Trophoblast cell (in vitro differentiated cells and primary cell): ENCODE measurements at regions not wholly inside any gene's neighbourhood (a gene's known extent, or its start where the extent isn't known, plus 50 kb on each side); places are given as distances from the start of the nearest gene placed in this dataset.

ENCODE experiments used
- DNase-seq, 2 donors: peaks; one replicate each; pipeline ENCODE4 v3.0.0-alpha.2; 2016
- H2AFZ ChIP-seq: 2 replicates; pipeline ENCODE4 v1.6.1; 2013; ENCODE audit warnings: low read length, moderate library complexity, mild to moderate bottlenecking; ENCODE audit not compliant: insufficient read depth, poor library complexity
- H2AK5ac ChIP-seq: 2 replicates; pipeline ENCODE4 v1.6.1; 2013; ENCODE audit warnings: mild to moderate bottlenecking, low read length
- H2BK120ac ChIP-seq: 2 replicates; pipeline ENCODE4 v1.6.1; 2013; ENCODE audit warnings: low read length, mild to moderate bottlenecking, moderate library complexity; ENCODE audit not compliant: insufficient read depth, poor library complexity
- H2BK12ac ChIP-seq: 2 replicates; pipeline ENCODE4 v1.6.1; 2013; ENCODE audit warnings: mild to moderate bottlenecking, low read length, moderate library complexity
- H2BK5ac ChIP-seq: 2 replicates; pipeline ENCODE4 v1.6.1; 2013; ENCODE audit warnings: low read length, low read depth, moderate library complexity, mild to moderate bottlenecking; ENCODE audit not compliant: poor library complexity
- H3K14ac ChIP-seq: 2 replicates; pipeline ENCODE4 v1.6.1; 2013; ENCODE audit warnings: mild to moderate bottlenecking, low read length
- H3K18ac ChIP-seq: 2 replicates; pipeline ENCODE4 v1.6.1; 2013; ENCODE audit warnings: mild to moderate bottlenecking, low read length
- H3K23ac ChIP-seq: 2 replicates; pipeline ENCODE4 v1.6.1; 2013; ENCODE audit warnings: low read length
- H3K27ac ChIP-seq: 2 replicates; pipeline ENCODE4 v1.5.1; 2013; ENCODE audit warnings: low read depth, mild to moderate bottlenecking, inconsistent platforms, low read length, moderate library complexity
- H3K27me3 ChIP-seq: 2 replicates; pipeline ENCODE4 v1.6.1; 2013; ENCODE audit warnings: inconsistent platforms, mild to moderate bottlenecking, low read length, moderate library complexity; ENCODE audit not compliant: insufficient read depth
- H3K36me3 ChIP-seq, 2 experiments: 1 replicate in 1 of 2; 2 replicates in 1 of 2; pipeline ENCODE4 v1.6.1; 2013; ENCODE audit warnings: low read length in 2 of 2, mild to moderate bottlenecking in 2 of 2, moderate library complexity in 1 of 2; ENCODE audit not compliant: insufficient read depth in 2 of 2, control insufficient read depth in 1 of 2
- H3K4ac ChIP-seq: 2 replicates; pipeline ENCODE4 v1.6.1; 2013; ENCODE audit warnings: low read depth, mild to moderate bottlenecking, low read length, moderate library complexity
- H3K4me1 ChIP-seq, 2 experiments: 1 replicate in 1 of 2; 2 replicates in 1 of 2; pipeline ENCODE4 v1.6.1; 2013; ENCODE audit warnings: low read length in 2 of 2, mild to moderate bottlenecking in 2 of 2, moderate library complexity in 1 of 2; ENCODE audit not compliant: insufficient read depth in 2 of 2, control insufficient read depth in 1 of 2
- H3K4me2 ChIP-seq: 2 replicates; pipeline ENCODE4 v1.6.1; 2013; ENCODE audit warnings: inconsistent platforms, mild to moderate bottlenecking, low read length, moderate library complexity
- H3K4me3 ChIP-seq: 2 replicates; pipeline ENCODE4 v1.5.1; 2013; ENCODE audit warnings: mild to moderate bottlenecking, low read depth, low read length, inconsistent platforms
- H3K79me1 ChIP-seq: one replicate; pipeline ENCODE4 v1.6.1; 2013; ENCODE audit warnings: low read length
- H3K79me2 ChIP-seq: 2 replicates; pipeline ENCODE4 v1.6.1; 2013; ENCODE audit warnings: low read length, mild to moderate bottlenecking; ENCODE audit not compliant: control insufficient read depth, insufficient read depth, poor library complexity
- H3K9ac ChIP-seq: 2 replicates; pipeline ENCODE4 v1.6.1; 2013; ENCODE audit warnings: mild to moderate bottlenecking, low read length
- H3K9me3 ChIP-seq: 2 replicates; pipeline ENCODE4 v1.6.1; 2013; ENCODE audit warnings: low read depth, mild to moderate bottlenecking, control low read depth, inconsistent platforms, low read length; ENCODE audit not compliant: insufficient read depth
- H4K12ac ChIP-seq: 2 replicates; pipeline ENCODE4 v1.6.1; 2013; ENCODE audit warnings: low read depth, mild to moderate bottlenecking, low read length, moderate library complexity
- H4K8ac ChIP-seq: 2 replicates; pipeline ENCODE4 v1.6.1; 2013; ENCODE audit warnings: low read depth, mild to moderate bottlenecking, low read length, moderate library complexity
- H4K91ac ChIP-seq: one replicate; pipeline ENCODE4 v1.6.1; 2013; ENCODE audit warnings: low read depth, mild to moderate bottlenecking, low read length, moderate library complexity
- WGBS: extraction: QIAGEN DNeasy Blood & Tissue Kit; methylation state at CpG from one replicate; pipeline ENCODE4 v1.1.7; 2013; ENCODE audit warnings: missing lambda C conversion rate; ENCODE audit not compliant: insufficient read length, insufficient coverage; ENCODE audit errors: extremely low coverage; 5-methylcytosine and 5-hydroxymethylcytosine counted together

GRCh38 chr2:12835733-12836132, 119.0 kb downstream of the TRIB2 start:
- no CpG with 5 or more reads among the region's 4 CpGs for WGBS
- no peak overlapping the region for H3K4me2 ChIP-seq
- H2AK5ac ChIP-seq, result no peak overlapping the region
- no peak overlapping the region for H3K23ac ChIP-seq
- H3K79me2 ChIP-seq, result no peaks in the 10 kb centered on the region
- H3K79me1 ChIP-seq, result no peaks in the 10 kb centered on the region
- H3K27me3 ChIP-seq, result no peaks in the 10 kb centered on the region
- no peak overlapping the region for H2BK5ac ChIP-seq
- no peak overlapping the region for H2AFZ ChIP-seq
- H4K12ac ChIP-seq, result no peak overlapping the region
- no peak for DNase-seq
- no peak overlapping the region for H3K18ac ChIP-seq
- H3K4me3 ChIP-seq, result no peak overlapping the region
- H3K9ac ChIP-seq, result no peak overlapping the region
- peaks cover 2 to 3% of the 10 kb centered on the region in 2 experiments for H3K4me1 ChIP-seq
- no peaks in the 10 kb centered on the region for H3K36me3 ChIP-seq
- no peak overlapping the region for H2BK12ac ChIP-seq
- H3K27ac ChIP-seq, result no peak overlapping the region
- H3K4ac ChIP-seq, result no peak overlapping the region
- no peak overlapping the region for H4K91ac ChIP-seq
- no peak overlapping the region for H3K14ac ChIP-seq
- no peak overlapping the region for H4K8ac ChIP-seq
- H3K9me3 ChIP-seq, result peaks cover 2% of the 10 kb centered on the region
- no peak overlapping the region for H2BK120ac ChIP-seq

GRCh38 chr2:12839339-12839738, 122.6 kb downstream of the TRIB2 start:
- Histone ChIP-seq H2AK5ac (no peak overlapping the region), H3K27me3 (no peaks in the 10 kb centered on the region), H2BK5ac (no peak overlapping the region), H3K79me1 (peaks cover 2% of the 10 kb centered on the region), H3K18ac (no peak overlapping the region), H3K27ac (no peak overlapping the region), H2BK120ac (no peak overlapping the region), H3K9ac (no peak overlapping the region), H3K14ac (no peak overlapping the region), H3K4me3 (no peak overlapping the region), H4K91ac (no peak overlapping the region), H3K36me3 (no peaks in the 10 kb centered on the region), H3K79me2 (no peaks in the 10 kb centered on the region), H3K4ac (no peak overlapping the region), H3K4me2 (no peak overlapping the region), H2BK12ac (no peak overlapping the region), H4K8ac (no peak overlapping the region), H4K12ac (no peak overlapping the region), H3K9me3 (no peaks in the 10 kb centered on the region), H3K23ac (no peak overlapping the region), H3K4me1 (peaks cover 2 to 3% of the 10 kb centered on the region in 2 experiments), H2AFZ (no peak overlapping the region)
- WGBS, result no CpG with 5 or more reads among the region's 2 CpGs
- DNase-seq, result no peak

GRCh38 chr2:12841021-12841420, 124.3 kb downstream of the TRIB2 start:
- H3K18ac ChIP-seq, result no peak overlapping the region
- H2BK12ac ChIP-seq, result no peak overlapping the region
- peaks cover 2% of the 10 kb centered on the region for H3K79me1 ChIP-seq
- H2BK5ac ChIP-seq, result no peak overlapping the region
- no peak overlapping the region for H3K9ac ChIP-seq
- H3K27me3 ChIP-seq, result no peaks in the 10 kb centered on the region
- H4K12ac ChIP-seq, result no peak overlapping the region
- WGBS, result no CpG with 5 or more reads among the region's 5 CpGs
- H4K8ac ChIP-seq, result no peak overlapping the region
- no peak overlapping the region for H3K27ac ChIP-seq
- no peaks in the 10 kb centered on the region for H3K79me2 ChIP-seq
- DNase-seq, result no peak
- H2AK5ac ChIP-seq, result no peak overlapping the region
- no peak overlapping the region for H4K91ac ChIP-seq
- H3K4me3 ChIP-seq, result no peak overlapping the region
- H3K23ac ChIP-seq, result no peak overlapping the region
- no peak overlapping the region for H3K14ac ChIP-seq
- no peak overlapping the region for H3K4ac ChIP-seq
- no peak overlapping the region for H2AFZ ChIP-seq
- no peak overlapping the region for H3K4me2 ChIP-seq
- no peaks in the 10 kb centered on the region for H3K9me3 ChIP-seq
- peaks cover 0 to 1% of the 10 kb centered on the region in 2 experiments for H3K4me1 ChIP-seq
- no peaks in the 10 kb centered on the region for H3K36me3 ChIP-seq
- H2BK120ac ChIP-seq, result no peak overlapping the region

GRCh38 chr2:12842917-12843316, 126.2 kb downstream of the TRIB2 start:
- H3K36me3 ChIP-seq, result no peaks in the 10 kb centered on the region
- H3K23ac ChIP-seq, result no peak overlapping the region
- H4K12ac ChIP-seq, result no peak overlapping the region
- H3K27me3 ChIP-seq, result no peaks in the 10 kb centered on the region
- no peaks in the 10 kb centered on the region for H3K9me3 ChIP-seq
- H2AK5ac ChIP-seq, result no peak overlapping the region
- no peak overlapping the region for H4K91ac ChIP-seq
- no peak overlapping the region for H3K14ac ChIP-seq
- peaks cover 2% of the 10 kb centered on the region for H3K79me1 ChIP-seq
- no peaks in the 10 kb centered on the region for H3K79me2 ChIP-seq
- H2BK120ac ChIP-seq, result no peak overlapping the region
- no peak overlapping the region for H2BK12ac ChIP-seq
- no peak overlapping the region for H4K8ac ChIP-seq
- no peak overlapping the region for H3K9ac ChIP-seq
- H3K4me3 ChIP-seq, result no peak overlapping the region
- peak in 1 of 2 donors; percentile 75 for DNase-seq
- H3K4ac ChIP-seq, result no peak overlapping the region
- H2BK5ac ChIP-seq, result no peak overlapping the region
- no peak overlapping the region for H3K4me2 ChIP-seq
- no CpG with 5 or more reads among the region's 4 CpGs for WGBS
- H2AFZ ChIP-seq, result no peak overlapping the region
- H3K27ac ChIP-seq, result no peak overlapping the region
- H3K18ac ChIP-seq, result no peak overlapping the region
- no peaks in the 10 kb centered on the region for H3K4me1 ChIP-seq
